Thymus (tissue), 11 donors: ENCODE measurements at regions not wholly inside any gene's neighbourhood (a gene's known extent, or its start where the extent isn't known, plus 50 kb on each side); places are given as distances from the start of the nearest gene placed in this dataset.
A peak's percentile ranks its signal among the peaks of the same experiment; 100 is the strongest.

ENCODE experiments used
- DNase-seq, 9 donors: peaks; one replicate each; pipeline ENCODE4 v3.0.0-alpha.2; 2013; ENCODE audit warnings: low spot score in 9 of 9, low read depth in 6 of 9, missing footprints in 1 of 9
- H3K27ac ChIP-seq, 2 donors: one replicate each; pipeline ENCODE4 v1.5.1; 2013; ENCODE audit warnings: control low read depth in 1 of 2, low read depth in 1 of 2, low read length in 1 of 2, mild to moderate bottlenecking in 1 of 2, moderate library complexity in 1 of 2
- H3K27me3 ChIP-seq, 2 donors: one replicate each; pipeline ENCODE4 v1.5.1; 2013; ENCODE audit warnings: low read length in 1 of 2; ENCODE audit not compliant: control insufficient read depth in 2 of 2, insufficient read depth in 1 of 2
- H3K36me3 ChIP-seq, 2 donors: one replicate each; pipeline ENCODE4 v1.5.1; 2013; ENCODE audit warnings: low read length in 1 of 2, mild to moderate bottlenecking in 1 of 2, moderate library complexity in 1 of 2; ENCODE audit not compliant: control insufficient read depth in 2 of 2, insufficient read depth in 2 of 2
- H3K4me1 ChIP-seq, 2 donors: one replicate each; pipeline ENCODE4 v1.5.1; 2013; ENCODE audit warnings: low read length in 2 of 2; ENCODE audit not compliant: control insufficient read depth in 2 of 2, insufficient read depth in 2 of 2
- H3K4me3 ChIP-seq, 2 donors: one replicate each; pipeline ENCODE4 v1.5.1; 2013; ENCODE audit warnings: low read length in 2 of 2, control low read depth in 1 of 2, mild to moderate bottlenecking in 1 of 2
- H3K9me3 ChIP-seq, 2 donors: one replicate each; pipeline ENCODE4 v1.5.1; 2013; ENCODE audit warnings: low read length in 1 of 2, mild to moderate bottlenecking in 1 of 2; ENCODE audit not compliant: control insufficient read depth in 2 of 2, insufficient read depth in 1 of 2
- WGBS: extraction: QIAGEN DNeasy Blood & Tissue Kit; methylation state at CpG from one replicate; pipeline ENCODE4 v1.1.7; 2013; 5-methylcytosine and 5-hydroxymethylcytosine counted together
- donor health status: healthy.

DNA sequence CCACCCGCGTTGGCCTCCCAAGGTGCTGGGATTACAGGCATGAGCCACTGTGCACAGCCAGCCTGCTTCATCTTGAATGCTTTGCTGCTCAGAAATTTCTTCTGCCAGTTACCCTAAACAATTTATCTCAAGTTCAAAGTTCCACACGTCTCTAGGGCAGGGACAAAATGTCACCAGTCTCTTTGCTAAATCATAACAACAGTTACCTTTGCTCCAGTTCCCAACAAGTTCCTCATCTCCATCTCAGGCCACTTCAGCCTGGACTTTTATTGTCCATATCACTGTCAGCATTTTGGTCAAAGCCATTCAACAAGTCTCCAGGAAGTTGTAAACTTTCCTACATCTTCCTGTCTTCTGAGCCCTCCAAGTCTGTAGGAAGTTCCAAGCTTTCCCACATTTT, 159.5 kb upstream of the DYRK2 start:
- Histone ChIP-seq H3K9me3 (peaks cover 1 to 22% of the 10 kb centered on the region in 2 donors), H3K4me1 (peaks cover 1 to 14% of the 10 kb centered on the region in 2 donors), H3K36me3 (no peaks in the 10 kb centered on the region), H3K27me3 (no peaks in the 10 kb centered on the region), H3K27ac (no peak overlapping the region), H3K4me3 (no peak overlapping the region)
- WGBS, result 98% methylated on average over 3 of the region's 3 CpGs
- DNase-seq, result no peak

DNA sequence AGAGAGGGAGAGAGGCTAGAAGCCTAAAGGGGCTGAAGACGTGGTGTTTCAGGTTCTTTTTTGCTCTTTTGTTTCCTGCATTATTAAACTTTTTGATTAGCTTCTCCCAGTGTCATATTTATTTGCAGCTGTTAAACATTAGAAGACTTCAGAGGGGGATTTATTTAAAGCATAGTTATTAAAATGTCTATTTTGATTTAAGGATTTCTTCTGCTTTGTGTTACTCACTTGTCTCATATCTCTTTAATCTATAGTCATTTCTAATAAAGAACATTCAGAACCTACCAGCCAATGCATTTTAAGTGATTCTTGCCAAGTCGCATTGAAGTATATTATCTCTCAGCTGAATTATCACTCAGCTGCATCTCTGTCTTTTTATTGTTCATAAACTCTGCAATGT, 152.0 kb upstream of the DYRK2 start:
- Histone ChIP-seq H3K9me3 (no peaks in the 10 kb centered on the region), H3K27me3 (no peaks in the 10 kb centered on the region), H3K4me3 (no peak overlapping the region), H3K4me1 (peaks cover 7 to 8% of the 10 kb centered on the region in 2 donors), H3K27ac (no peak overlapping the region), H3K36me3 (no peaks in the 10 kb centered on the region)
- 90% methylated on average over 2 of the region's 2 CpGs for WGBS
- DNase-seq, result no peak

DNA sequence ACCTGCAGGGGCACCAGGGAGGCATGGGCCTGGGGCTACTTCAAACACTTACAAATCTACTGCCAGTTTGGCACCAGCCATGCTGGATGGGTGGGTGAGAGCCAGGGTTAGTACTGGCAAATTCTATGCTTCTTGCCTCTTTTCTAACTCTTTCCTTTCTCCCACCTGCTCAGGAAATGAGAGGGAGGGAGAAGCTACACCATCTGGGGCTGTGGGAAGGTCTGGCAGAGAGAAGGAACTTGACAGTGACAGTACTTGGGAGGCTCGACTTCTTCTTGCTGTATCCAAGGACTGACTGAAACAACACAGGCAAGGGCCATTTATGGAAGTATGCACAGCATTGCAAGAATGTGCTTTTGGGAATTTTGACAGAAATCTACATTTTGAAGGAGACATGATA, 149.6 kb upstream of the DYRK2 start:
- 2% methylated on average over 1 of the region's 1 CpG for WGBS

DNA sequence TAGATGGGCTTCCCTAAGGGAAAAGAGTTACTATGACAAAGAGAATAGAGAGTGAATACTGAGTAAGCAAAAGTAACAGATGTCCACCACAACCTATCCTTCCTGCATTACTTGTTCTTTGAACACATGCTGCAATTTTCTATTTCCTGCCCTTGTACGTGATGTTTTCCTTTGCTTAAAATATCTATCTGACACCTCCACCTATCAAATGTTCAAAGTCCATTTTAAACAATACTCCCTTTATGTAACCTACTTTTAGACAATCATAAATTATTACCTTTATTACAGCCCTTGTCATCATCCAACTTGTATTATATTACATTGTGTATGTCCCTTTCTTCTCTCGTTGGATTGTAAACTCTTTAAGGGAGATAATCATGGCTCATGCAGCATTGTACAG, 147.2 kb upstream of the DYRK2 start:
- WGBS, result 60% methylated on average over 2 of the region's 2 CpGs
- H3K4me1 ChIP-seq, result peaks cover 7 to 8% of the 10 kb centered on the region in 2 donors
- no peaks in the 10 kb centered on the region for H3K9me3 ChIP-seq
- no peak overlapping the region for H3K4me3 ChIP-seq
- no peaks in the 10 kb centered on the region for H3K27me3 ChIP-seq
- no peak for DNase-seq
- H3K36me3 ChIP-seq, result no peaks in the 10 kb centered on the region
- H3K27ac ChIP-seq, result no peak overlapping the region

More for the DNA sequence above, 149.6 kb upstream of the DYRK2 start:
- no peaks in the 10 kb centered on the region for H3K36me3 ChIP-seq
- DNase-seq, result peak in 1 of 9 donors; percentile 47
- H3K4me3 ChIP-seq, result no peak overlapping the region
- no peak overlapping the region for H3K27ac ChIP-seq
- H3K9me3 ChIP-seq, result no peaks in the 10 kb centered on the region
- H3K4me1 ChIP-seq, result peaks cover 7 to 8% of the 10 kb centered on the region in 2 donors
- H3K27me3 ChIP-seq, result no peaks in the 10 kb centered on the region

DNA sequence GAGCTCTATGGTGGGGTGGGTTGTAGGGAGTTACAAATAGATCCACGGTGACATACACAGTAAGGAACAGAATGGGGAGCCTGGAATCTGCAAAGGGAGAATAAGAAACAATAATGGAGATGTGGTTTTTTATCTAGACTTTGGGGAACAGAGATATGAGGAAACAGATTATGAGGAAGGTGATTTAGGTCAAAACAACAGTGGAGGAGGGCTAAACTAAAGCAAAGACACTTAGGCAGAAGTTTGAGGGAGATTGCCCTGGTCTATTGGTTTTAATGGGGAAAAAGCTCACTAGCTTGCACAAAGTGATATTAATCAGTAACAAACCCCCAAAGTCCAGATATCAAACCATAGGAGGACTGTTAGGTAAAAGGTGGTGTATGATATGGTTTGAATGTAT, 144.5 kb upstream of the DYRK2 start:
- Histone ChIP-seq H3K27ac (no peak overlapping the region), H3K4me1 (peaks cover 3 to 4% of the 10 kb centered on the region in 2 donors), H3K36me3 (no peaks in the 10 kb centered on the region), H3K9me3 (no peaks in the 10 kb centered on the region), H3K4me3 (no peak overlapping the region), H3K27me3 (no peaks in the 10 kb centered on the region)
- DNase-seq, result no peak
- WGBS, result 54% methylated on average over 1 of the region's 1 CpG

DNA sequence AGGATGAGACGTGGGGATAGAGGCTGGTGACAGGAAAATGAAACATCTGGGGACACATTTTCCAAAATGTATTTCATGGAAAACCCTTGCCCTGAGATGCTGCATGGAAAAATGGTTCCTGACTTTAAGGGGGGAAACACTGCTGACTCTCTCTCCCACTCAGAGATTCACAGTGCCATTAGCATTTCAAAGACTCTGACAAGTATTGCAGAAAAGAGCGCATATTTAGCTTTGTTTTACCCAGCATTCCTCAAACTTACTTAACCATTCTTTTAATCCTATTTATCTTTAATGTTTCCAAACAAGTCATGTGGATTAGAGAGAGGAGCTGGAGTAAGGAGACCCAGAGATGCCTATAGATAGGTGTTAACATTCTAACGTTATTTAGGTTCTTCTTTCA, 141.8 kb upstream of the DYRK2 start:
- H3K27me3 ChIP-seq, result no peaks in the 10 kb centered on the region
- no peaks in the 10 kb centered on the region for H3K9me3 ChIP-seq
- no peak overlapping the region for H3K4me3 ChIP-seq
- DNase-seq, result no peak
- WGBS, result 89% methylated on average over 3 of the region's 3 CpGs
- H3K36me3 ChIP-seq, result no peaks in the 10 kb centered on the region
- no peak overlapping the region for H3K27ac ChIP-seq
- peaks cover 3% of the 10 kb centered on the region in 2 donors for H3K4me1 ChIP-seq

DNA sequence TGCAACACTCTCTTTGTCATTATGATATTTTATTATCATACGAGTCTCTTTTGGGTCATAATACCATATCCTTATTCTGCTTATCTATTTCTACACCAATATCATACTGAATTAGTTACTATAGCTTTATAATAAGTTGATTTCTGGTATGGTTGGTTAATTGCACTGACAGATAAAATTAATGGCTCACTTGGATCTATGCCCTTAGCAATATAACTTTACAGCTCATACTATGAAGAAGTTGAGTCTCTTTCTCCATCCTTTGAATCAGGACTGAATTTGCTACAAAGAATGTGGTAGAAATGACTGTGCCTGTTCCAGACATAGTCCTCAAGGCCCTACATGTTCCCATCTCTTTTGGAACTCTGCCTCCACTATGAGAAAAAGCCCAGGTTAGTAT, 139.7 kb upstream of the DYRK2 start:
- no peak overlapping the region for H3K27ac ChIP-seq
- no peaks in the 10 kb centered on the region for H3K27me3 ChIP-seq
- DNase-seq, result no peak
- H3K4me1 ChIP-seq, result peaks cover 3 to 18% of the 10 kb centered on the region in 2 donors
- H3K9me3 ChIP-seq, result no peaks in the 10 kb centered on the region
- no peak overlapping the region for H3K4me3 ChIP-seq
- H3K36me3 ChIP-seq, result no peaks in the 10 kb centered on the region
- 97% methylated on average over 1 of the region's 1 CpG for WGBS

DNA sequence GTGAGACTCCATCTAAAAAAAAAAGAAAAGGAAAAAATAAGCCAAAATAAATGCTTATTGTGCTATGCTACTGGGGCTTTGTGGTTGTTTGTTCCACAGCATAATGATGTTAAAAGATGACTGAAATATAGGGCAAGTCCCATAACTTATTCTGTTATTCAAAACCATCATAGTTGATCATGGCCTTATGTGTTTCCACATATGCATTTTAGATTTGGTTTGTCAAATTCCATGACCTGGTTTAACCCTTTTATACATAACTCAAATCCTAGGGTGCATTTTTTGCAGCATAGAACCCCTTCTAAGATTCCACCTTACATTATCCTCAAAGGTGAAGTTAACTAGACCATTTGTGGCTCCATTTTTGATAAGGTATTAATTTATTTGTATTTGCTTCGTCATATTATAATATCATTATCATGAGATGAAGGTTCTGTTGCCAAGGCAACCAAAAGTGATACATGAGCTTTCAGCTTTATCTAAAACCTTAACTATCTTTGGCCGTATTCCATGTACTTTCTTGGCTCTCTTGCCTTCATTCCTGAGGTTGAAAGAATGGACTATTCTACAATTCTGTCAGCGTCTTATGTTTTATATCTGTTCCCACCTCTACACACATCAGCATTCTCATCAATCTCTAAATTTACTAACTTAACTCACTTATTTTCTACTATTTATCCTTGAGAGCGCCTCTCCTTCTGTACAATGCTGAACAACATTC, 138.7 kb upstream of the DYRK2 start:
- Histone ChIP-seq H3K9me3 (no peaks in the 10 kb centered on the region), H3K4me1 (peaks cover 4 to 22% of the 10 kb centered on the region in 2 donors), H3K27me3 (no peaks in the 10 kb centered on the region), H3K27ac (no peak overlapping the region), H3K36me3 (no peaks in the 10 kb centered on the region), H3K4me3 (no peak overlapping the region)
- DNase-seq, result no peak
- WGBS, result 94% methylated on average over 4 of the region's 4 CpGs

DNA sequence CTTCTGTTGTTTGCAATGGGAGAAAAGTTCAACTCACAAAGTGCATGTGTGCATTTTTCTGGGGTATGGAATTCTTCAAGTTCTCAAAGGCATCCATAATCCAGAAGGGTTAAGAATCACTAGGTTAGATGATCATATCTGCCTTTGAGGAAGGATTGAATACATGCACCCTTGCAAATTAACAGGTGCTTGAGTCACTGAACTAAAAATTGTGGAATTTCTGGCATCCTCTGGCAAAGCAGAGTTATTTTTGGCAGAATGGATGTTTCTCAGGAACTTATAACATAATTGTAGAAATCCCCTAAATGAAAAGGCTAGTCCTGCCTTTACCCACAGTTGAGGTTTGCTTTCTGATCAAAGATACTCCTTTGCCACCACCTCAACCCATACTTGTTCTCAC, 136.5 kb upstream of the DYRK2 start:
- peak in 1 of 9 donors; percentile 47 for DNase-seq
- no peak overlapping the region for H3K4me3 ChIP-seq
- H3K36me3 ChIP-seq, result no peaks in the 10 kb centered on the region
- peaks cover 26 to 44% of the 10 kb centered on the region in 2 donors for H3K4me1 ChIP-seq
- no peak overlapping the region for H3K27ac ChIP-seq
- no peaks in the 10 kb centered on the region for H3K9me3 ChIP-seq
- H3K27me3 ChIP-seq, result no peaks in the 10 kb centered on the region
